PC-9 (cell line): ENCODE measurements at regions not wholly inside any gene's neighbourhood (a gene's known extent, or its start where the extent isn't known, plus 50 kb on each side); places are given as distances from the start of the nearest gene placed in this dataset.

Source experiments
- BruUV-seq: library from RNA; stranded (reverse); fragments of 400-500 nt; replicated peaks from 2 replicates; lab custom pipeline; 2021; lab: Mats Ljungman, UMichigan
- CTCF ChIA-PET: fragments of 300-600 bp; sonication (Branson Sonifier 250); formaldehyde crosslinking; loops from one replicate; lab custom pipeline; 2022; ENCODE audit warnings: antibody characterized with exemption; lab: Charles Lee
- POLR2A ChIA-PET: fragments of 300-600 bp; sonication (Branson Sonifier 250); formaldehyde crosslinking; loops from one replicate; lab custom pipeline; 2022; ENCODE audit warnings: antibody characterized with exemption; ENCODE audit not compliant: unreplicated experiment; lab: Charles Lee
- DNase-seq, 2 experiments: peaks; one replicate each; pipeline versions ENCODE4 v3.0.0 to v3.0.0-alpha.2; 2015 to 2022; ENCODE audit warnings: mixed read lengths in 1 of 2
- H2AFZ ChIP-seq: fragments of 200-600 bp; sonication (generic); 2 replicates; pipeline ENCODE4 v1.8.1; 2017; ENCODE audit warnings: antibody characterized with exemption
- H3F3A ChIP-seq: fragments of 200-600 bp; sonication (generic); 2 replicates; pipeline ENCODE4 v1.8.1; 2017; ENCODE audit warnings: antibody characterized with exemption, mild to moderate bottlenecking, low read depth; ENCODE audit not compliant: insufficient read depth
- H3K27ac ChIP-seq: fragments of 200-600 bp; sonication (generic); 2 replicates; pipeline ENCODE4 v1.6.1; 2016; ENCODE audit warnings: mixed run types
- H3K27me3 ChIP-seq: fragments of 200-600 bp; sonication (generic); 2 replicates; pipeline ENCODE4 v1.6.1; 2016; ENCODE audit warnings: low read depth, mixed run types; ENCODE audit not compliant: insufficient read depth
- H3K36me3 ChIP-seq: fragments of 200-600 bp; sonication (generic); 2 replicates; pipeline ENCODE4 v1.6.1; 2016; ENCODE audit warnings: low read depth, mixed run types
- H3K4me1 ChIP-seq: fragments of 200-600 bp; sonication (generic); replicated peaks from 2 replicates; pipeline ENCODE4 v1.6.1; 2016; ENCODE audit warnings: mixed run types; ENCODE audit not compliant: insufficient read depth
- H3K4me2 ChIP-seq: fragments of 200-600 bp; sonication (generic); 2 replicates; pipeline ENCODE4 v1.6.1; 2017; ENCODE audit warnings: mixed run types
- H3K4me3 ChIP-seq: fragments of 200-600 bp; sonication (generic); 2 replicates; pipeline ENCODE4 v1.6.1; 2016; ENCODE audit warnings: mixed run types
- H3K79me2 ChIP-seq: fragments of 200-600 bp; sonication (generic); 2 replicates; pipeline ENCODE4 v1.6.1; 2017; ENCODE audit warnings: low read depth, mixed run types
- H3K9me2 ChIP-seq: fragments of 200-600 bp; sonication (generic); 2 replicates; pipeline ENCODE4 v1.8.1; 2017; ENCODE audit warnings: mild to moderate bottlenecking; ENCODE audit not compliant: insufficient read depth
- H3K9me3 ChIP-seq: fragments of 200-600 bp; sonication (generic); 2 replicates; pipeline ENCODE4 v1.8.1; 2016; ENCODE audit warnings: low read depth; ENCODE audit not compliant: insufficient read depth
- H4K20me1 ChIP-seq: fragments of 200-600 bp; sonication (generic); 2 replicates; pipeline ENCODE4 v1.8.1; 2017; ENCODE audit not compliant: insufficient read depth
- EZH2 ChIP-seq: fragments of 200-600 bp; sonication (generic); IDR thresholded peaks from 2 replicates; pipeline ENCODE4 v1.8.0; 2017; ENCODE audit warnings: antibody characterized with exemption, low read depth
- intact Hi-C: fragments of 100-400 bp; cut with micrococcal nuclease; formaldehyde crosslinking; loops from one replicate; pipeline ENCODE4 v1.10.0; 2022; ENCODE audit not compliant: unreplicated experiment
- TF ChIP-seq, protein P1 (sequence below): fragments of 200-600 bp; sonication (generic); conservative IDR thresholded peaks from 2 replicates; pipeline ENCODE4 v1.6.1; 2017; ENCODE audit warnings: mixed run types, antibody characterized with exemption, mild to moderate bottlenecking, moderate library complexity

GRCh38 chr5:58069016-58069705 lies 390.7 kb downstream of the PLK2 start:
- no peak overlapping the region for H3K4me2 ChIP-seq
- no TSS peak for BruUV-seq
- TF ChIP-seq, protein P1, sequence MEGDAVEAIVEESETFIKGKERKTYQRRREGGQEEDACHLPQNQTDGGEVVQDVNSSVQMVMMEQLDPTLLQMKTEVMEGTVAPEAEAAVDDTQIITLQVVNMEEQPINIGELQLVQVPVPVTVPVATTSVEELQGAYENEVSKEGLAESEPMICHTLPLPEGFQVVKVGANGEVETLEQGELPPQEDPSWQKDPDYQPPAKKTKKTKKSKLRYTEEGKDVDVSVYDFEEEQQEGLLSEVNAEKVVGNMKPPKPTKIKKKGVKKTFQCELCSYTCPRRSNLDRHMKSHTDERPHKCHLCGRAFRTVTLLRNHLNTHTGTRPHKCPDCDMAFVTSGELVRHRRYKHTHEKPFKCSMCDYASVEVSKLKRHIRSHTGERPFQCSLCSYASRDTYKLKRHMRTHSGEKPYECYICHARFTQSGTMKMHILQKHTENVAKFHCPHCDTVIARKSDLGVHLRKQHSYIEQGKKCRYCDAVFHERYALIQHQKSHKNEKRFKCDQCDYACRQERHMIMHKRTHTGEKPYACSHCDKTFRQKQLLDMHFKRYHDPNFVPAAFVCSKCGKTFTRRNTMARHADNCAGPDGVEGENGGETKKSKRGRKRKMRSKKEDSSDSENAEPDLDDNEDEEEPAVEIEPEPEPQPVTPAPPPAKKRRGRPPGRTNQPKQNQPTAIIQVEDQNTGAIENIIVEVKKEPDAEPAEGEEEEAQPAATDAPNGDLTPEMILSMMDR, result no peak
- TF ChIP-seq EZH2, result no peak
- peak overlapping the region; percentile 65 for H3K27ac ChIP-seq
- DNase-seq, result no peak
- H2AFZ ChIP-seq, result no peak overlapping the region
- H3K27me3 ChIP-seq, result no peaks in the 10 kb centered on the region
- no peaks in the 10 kb centered on the region for H3K36me3 ChIP-seq
- peaks cover 10% of the 10 kb centered on the region; the same call in 1 of the 2 replicates for H3K9me3 ChIP-seq
- no peaks in the 10 kb centered on the region for H3K79me2 ChIP-seq
- H3K9me2 ChIP-seq, result no peaks in the 10 kb centered on the region
- CTCF ChIA-PET, result no interaction called here
- H3K4me3 ChIP-seq, result no peak overlapping the region
- H4K20me1 ChIP-seq, result no peaks in the 10 kb centered on the region
- peaks cover 17% of the 10 kb centered on the region for H3K4me1 ChIP-seq
- POLR2A ChIA-PET, result no interaction called here
- H3F3A ChIP-seq, result 0 out of 2 replicates have a peak, but pooled peaks cover 5% of the 10 kb centered on the region
- intact Hi-C loops, result no loop called here

- ChIA-PET CTCF (no interaction called here), POLR2A (no interaction called here)
- H3K9me2 ChIP-seq, result no peaks in the 10 kb centered on the region
- no peak overlapping the region for H3K4me3 ChIP-seq
- DNase-seq, result no peak
- no peaks in the 10 kb centered on the region for H3K79me2 ChIP-seq
- no TSS peak for BruUV-seq
- peaks cover 13% of the 10 kb centered on the region for H3K4me1 ChIP-seq
- TF ChIP-seq, protein P1, result no peak
- TF ChIP-seq EZH2, result no peak
- H3K4me2 ChIP-seq, result no peak overlapping the region
- no peak overlapping the region for H2AFZ ChIP-seq
- H3F3A ChIP-seq, result 0 out of 2 replicates have a peak, but pooled peaks cover 5% of the 10 kb centered on the region
- H4K20me1 ChIP-seq, result no peaks in the 10 kb centered on the region
- intact Hi-C loops, result no loop called here
- no peak overlapping the region for H3K27ac ChIP-seq
- H3K36me3 ChIP-seq, result no peaks in the 10 kb centered on the region
- peaks cover 10% of the 10 kb centered on the region; the same call in 1 of the 2 replicates for H3K9me3 ChIP-seq
- H3K27me3 ChIP-seq, result no peaks in the 10 kb centered on the region
Measured at GRCh38 chr5:58066557-58066956, 393.3 kb downstream of the PLK2 start.

DNA sequence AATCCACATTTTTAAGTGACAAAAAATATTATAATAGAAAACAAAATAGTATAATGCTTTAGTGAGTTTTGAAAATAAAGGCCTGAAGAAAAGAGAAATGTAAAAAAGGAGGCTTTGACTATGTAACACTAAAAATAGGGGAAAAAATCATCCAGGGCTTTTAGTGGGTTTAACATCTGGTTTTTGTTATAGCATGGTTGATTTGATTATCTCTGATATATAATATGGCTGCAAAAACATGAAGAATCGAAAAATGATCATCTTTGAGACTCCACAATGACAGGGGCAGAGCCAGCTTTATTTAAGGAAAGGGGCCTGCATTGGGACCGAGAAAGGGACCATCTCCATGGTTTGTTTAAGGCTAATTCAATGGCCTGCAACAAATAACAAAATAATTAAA lies 393.8 kb downstream of the PLK2 start:
- Histone ChIP-seq H3K27ac (no peak overlapping the region), H4K20me1 (no peaks in the 10 kb centered on the region), H3F3A (0 out of 2 replicates have a peak, but pooled peaks cover 5% of the 10 kb centered on the region), H3K4me3 (no peak overlapping the region), H3K9me3 (peaks cover 10% of the 10 kb centered on the region; the same call in 1 of the 2 replicates), H3K9me2 (no peaks in the 10 kb centered on the region), H3K36me3 (no peaks in the 10 kb centered on the region), H3K4me2 (no peak overlapping the region), H3K27me3 (no peaks in the 10 kb centered on the region), H2AFZ (no peak overlapping the region), H3K4me1 (peaks cover 13% of the 10 kb centered on the region), H3K79me2 (no peaks in the 10 kb centered on the region)
- intact Hi-C loops, result no loop called here
- CTCF ChIA-PET, result no interaction called here
- TF ChIP-seq, protein P1, result no peak
- TF ChIP-seq EZH2, result no peak
- no TSS peak for BruUV-seq
- POLR2A ChIA-PET, result no interaction called here
- DNase-seq, result no peak
